ENCODE measurements at regions not wholly inside any gene's neighbourhood (a gene's known extent, or its start where the extent isn't known, plus 50 kb on each side); places are given as distances from the start of the nearest gene placed in this dataset.

DNA sequence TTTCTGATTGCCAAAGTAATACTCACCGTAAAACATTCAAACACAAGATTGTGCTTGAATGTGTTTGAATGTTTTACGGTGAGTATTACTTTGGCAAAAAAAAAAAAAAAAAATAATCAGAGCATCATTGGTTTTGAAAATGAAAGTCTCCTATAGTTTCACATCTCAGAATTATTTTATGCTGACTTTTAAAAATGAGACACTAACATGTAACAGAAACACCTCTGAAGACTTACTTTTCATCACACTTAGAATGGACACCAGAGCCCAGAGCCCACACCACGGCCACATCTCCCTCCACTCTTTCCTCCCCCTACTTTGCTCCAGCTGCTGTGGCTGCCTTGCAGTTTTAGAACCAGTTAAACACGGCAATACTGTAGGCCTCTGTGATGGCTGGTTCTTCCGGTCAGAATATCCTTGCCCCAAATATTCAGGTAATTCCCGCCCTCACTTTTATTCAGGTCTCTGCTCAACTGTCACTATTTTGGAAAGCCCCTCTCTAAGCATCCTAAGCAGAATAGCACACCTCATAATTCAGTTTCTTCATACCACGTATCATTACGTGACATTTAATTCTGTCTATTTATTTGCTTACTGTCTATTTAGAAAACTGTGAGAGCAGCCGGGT, 138.9 kb upstream of the MAX start:
- DNase-seq (ENCODE audit: extremely low spot score, insufficient read length, low read depth) (no peak), FAIRE-seq (peak; percentile 35)

DNA sequence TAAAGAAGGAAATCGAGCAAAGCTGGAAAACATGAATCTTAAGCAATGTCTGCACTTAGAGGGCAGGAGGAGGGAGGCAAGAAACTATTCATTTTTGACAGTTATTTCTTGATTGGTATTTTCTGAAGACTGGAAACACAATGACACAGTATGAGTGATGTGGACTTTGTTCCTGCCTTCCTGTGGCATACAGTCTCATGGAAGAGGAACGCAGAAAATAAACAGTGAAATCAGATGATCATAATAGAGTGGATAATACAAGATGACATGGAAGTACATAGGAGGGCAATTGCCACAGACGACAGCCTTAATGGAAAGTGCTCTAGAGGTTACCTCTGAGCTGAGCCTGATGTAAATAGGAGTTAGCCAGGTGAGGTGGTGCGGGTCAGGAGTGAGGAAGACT, 140.4 kb upstream of the MAX start:
- DNase-seq (ENCODE audit: extremely low spot score, insufficient read length, low read depth) (no peak), FAIRE-seq (no peak)

DNA sequence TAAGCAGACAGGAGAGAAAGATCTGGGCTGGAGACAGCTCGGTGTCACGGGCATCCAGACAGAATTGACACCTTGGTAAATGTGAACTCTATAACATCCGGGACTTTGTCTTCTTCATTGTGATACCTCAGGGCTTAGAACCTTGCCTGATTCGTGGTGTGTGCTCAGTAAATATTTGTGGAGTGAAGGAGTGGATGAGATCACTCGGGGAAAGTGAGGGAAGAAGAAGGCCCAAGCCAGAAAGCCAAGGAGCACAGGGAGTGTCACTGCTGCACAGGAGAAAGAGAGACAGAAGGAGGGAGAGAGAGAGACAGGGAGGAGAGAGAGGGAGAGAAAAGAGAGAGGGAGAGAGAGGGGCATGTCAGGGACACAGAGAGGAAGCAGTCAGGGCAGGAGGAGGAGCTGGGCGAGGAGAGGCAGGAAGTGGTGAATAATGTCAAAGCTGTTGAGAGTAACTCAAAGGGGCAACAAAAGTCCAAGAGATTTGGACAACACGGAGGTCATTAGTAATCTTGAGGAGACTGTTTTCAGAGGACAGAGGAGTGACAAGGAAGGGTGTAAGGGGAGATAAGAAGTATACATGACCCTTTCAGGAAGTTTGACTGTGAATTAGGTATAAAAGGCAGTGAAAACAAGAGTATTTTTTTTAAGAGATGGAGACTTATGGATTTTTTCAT, 141.6 kb upstream of the MAX start:
- FAIRE-seq (peak; percentile 61), DNase-seq (ENCODE audit: extremely low spot score, insufficient read length, low read depth) (no peak)

DNA sequence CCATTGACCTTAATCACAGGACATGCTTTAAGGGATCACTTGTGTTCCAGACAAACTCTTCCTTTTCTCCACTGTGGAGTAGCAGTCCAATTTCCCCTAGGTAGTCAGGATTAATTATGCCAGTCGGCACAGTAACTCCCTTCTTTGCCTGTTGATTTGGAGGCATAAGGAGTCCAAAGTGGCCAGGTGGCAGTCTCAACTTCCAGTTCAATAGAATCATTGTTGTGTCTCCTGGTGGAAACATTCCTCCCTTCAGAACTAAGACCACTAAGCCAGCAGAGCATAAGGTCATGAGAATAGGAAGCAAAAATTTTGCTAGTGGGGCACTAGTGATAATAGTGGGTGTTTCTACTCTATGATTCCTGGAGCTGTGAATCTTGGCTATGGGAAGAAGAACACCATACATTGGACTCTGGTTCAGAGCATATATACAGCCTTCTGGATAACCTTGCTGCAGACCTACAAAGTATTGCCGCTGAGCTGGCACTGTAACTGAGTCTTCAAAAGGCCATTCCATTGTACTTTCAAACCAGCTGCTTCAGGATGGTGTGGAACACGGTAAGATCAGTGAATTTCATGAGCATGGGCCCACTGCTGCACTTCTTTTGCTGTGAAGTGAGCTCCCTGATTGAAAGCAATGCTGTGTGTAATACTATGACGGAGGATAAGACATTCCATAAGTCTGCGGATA, 147.3 kb upstream of the MAX start:
- no peak for DNase-seq (ENCODE audit: extremely low spot score, insufficient read length, low read depth)
- no peak for FAIRE-seq

DNA sequence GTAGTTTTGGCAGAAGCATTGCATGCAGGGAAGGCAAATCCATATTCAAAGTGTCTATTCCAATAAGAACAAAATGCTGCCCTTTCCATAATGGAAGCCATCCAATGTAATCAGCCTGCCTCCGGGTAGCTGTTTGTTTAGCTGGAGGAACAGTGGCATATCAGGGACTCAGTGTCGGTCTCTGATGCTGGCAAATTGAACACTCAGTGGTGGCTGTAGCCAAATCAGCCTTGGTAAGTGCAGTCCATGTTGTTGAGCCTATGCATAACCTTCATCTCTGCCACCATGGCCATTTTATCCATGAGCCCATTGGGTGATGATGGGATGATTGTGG, 147.8 kb upstream of the MAX start:
- FAIRE-seq (no peak), DNase-seq (ENCODE audit: extremely low spot score, insufficient read length, low read depth) (no peak)

DNA sequence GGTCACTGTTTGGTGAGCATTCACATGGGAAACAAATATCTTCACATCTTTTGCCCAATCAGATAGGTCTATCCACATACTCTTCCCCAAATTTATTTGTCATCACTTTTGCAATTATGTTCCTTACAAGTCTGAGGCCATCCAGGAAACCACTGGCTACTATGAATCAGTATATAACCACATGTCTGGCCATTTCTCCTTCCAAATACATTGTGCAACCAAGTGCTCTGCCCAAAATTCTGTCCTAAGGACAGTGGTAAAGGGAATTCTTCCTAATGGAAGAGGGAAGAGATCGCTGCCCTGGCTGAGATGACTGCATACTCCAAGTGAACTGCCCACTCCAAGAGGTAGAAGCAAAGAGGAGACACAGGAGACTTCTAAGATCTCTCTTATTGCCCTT, 148.9 kb upstream of the MAX start:
- FAIRE-seq, result no peak
- DNase-seq (ENCODE audit: extremely low spot score, insufficient read length, low read depth), result no peak

DNA sequence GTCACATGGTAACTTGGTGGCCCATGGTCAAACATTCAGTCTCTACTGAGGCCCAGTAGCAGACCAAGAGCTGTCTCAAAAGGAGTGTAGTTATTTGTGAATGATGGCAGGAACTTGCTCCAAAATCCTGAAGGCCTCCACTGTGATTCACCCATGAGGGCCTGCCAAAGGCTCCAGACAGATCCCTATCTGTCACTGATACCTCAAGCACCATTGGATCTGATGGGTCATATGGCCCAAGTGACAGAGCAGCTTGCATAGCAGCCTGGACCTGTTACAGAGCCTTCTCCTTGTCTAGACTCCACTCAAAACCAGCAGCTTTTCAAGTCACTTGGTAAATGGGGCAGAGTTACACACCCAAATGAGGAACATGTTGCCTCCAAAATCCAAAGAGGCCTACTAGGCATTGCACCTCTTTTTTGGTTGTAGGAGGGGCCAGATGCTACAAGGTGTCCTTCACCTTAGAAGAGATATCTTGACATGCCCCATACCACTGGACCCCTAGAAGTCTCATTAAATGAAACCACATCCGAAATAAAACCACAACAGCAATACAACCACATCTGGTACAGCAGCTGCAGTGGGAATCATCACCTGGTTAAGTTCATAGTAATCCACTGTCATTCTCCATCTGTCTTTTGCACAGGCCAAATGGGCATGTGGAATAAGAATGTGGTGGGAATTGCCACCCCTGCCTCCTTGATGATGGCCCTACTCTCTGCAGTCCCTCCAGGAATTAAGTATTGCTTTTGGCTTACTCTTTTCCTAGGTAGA, 150.4 kb upstream of the MAX start:
- no peak for FAIRE-seq
- DNase-seq (ENCODE audit: extremely low spot score, insufficient read length, low read depth), result no peak

DNA sequence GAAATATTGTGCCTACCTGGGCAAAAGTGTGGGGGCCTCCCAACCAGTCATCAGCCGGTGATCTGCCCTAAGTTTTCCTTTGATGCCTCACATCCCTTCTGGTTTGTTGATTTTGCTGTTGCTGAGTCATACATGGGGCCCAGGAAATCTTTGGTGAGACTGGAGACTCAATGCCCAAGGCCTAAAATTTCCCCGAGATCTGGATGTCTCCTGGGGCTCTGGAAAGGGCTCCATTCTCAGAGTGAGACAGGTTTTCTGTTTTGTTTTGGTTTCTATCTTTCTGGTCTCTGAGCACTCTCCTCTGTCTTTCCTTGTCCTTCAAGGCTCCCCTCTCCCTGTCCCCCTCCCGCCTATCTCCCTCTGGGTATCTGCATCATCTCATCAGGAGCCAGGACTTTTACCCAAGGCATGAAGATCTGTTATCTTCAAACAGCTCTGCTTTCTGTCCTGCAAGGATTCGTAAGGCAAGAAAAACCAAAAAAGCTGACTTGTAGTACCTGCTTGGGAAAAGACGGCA, 152.8 kb upstream of the MAX start:
- DNase-seq (ENCODE audit: extremely low spot score, insufficient read length, low read depth), result no peak
- FAIRE-seq, result no peak

DNA sequence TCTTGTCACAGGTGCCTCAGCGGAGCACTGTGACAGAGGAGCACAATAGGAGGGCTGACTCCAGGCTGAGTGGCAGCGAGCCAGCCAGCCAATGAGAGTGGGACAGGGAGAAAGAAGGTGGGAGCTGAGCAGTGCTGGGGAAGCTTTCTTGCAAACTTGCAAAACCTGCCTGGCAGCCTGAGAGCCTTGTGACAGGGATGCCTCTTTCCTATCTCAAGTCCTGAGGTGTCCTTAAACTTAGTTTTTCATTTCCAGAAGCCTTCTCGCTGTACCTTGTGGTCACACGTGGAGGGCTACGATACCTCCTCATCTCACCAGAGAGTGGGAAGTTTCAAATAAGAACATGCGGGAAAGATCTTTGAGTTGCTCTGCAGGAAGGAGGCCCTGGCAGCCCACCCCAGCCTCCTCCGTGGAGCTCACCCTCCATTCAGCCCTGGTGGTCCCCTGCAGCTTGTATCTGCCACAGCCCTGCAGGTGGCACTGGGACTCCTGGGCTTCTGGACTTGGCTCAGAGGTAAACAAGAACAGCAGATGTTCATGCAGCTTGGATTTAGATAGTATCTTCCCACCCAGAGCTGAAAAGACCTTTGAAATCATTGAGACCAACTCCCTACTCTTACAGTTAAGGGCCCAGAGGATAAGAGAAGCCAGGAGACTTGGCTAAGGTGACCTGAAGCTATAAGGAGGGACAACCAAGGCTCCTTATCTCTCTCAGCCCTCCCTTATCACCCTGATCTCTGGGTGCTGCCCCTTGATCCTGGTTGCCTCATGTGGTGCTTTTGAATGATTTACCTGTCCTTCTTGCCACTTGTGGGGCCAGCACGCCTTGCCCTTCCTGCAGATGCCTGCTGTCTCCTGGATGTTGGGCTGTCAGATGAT, 153.5 kb upstream of the MAX start:
- no peak for FAIRE-seq
- no peak for DNase-seq (ENCODE audit: extremely low spot score, insufficient read length, low read depth)

DNA sequence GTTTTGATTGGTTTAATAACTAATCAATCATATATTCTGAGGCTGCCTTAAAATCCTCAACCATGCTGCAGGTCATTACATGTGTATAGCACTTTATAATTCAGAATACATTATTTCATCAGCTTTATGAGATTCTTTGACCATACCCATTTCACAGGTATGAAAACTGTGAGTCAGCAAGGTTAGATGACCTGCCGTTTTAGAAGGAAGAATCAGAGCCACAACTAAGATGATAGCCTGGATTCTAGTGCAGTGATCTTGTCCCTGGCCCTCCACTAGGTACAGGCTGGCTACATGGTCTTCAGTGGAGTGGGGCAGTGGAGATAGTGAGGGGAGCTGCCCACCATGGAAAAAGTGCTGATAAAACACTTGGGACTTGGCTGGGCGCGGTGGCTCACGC, 154.4 kb upstream of the MAX start:
- DNase-seq (ENCODE audit: extremely low spot score, insufficient read length, low read depth) (no peak), FAIRE-seq (no peak)

DNA sequence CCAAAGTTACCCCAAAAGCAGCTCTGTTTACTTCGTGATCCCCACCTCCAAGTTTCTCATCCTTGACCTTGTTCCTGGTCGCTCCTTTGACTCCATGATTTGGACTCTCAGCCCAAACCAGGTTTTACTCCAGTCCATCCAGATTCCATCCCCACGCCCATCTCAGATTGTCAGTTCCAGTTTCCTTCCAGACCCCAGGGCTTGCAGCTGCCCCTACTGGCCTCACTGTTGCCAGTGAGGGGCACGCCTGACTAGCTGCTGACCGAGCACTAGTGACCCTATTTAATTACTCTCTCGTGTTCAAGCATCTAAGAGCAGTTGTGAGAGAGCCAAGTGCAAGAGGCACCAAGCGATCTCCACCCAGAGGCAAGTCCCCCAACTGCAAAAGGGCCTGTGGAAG, 155.1 kb upstream of the FUT8 start:
- no peak for FAIRE-seq
- no peak for DNase-seq (ENCODE audit: extremely low spot score, insufficient read length, low read depth)

DNA sequence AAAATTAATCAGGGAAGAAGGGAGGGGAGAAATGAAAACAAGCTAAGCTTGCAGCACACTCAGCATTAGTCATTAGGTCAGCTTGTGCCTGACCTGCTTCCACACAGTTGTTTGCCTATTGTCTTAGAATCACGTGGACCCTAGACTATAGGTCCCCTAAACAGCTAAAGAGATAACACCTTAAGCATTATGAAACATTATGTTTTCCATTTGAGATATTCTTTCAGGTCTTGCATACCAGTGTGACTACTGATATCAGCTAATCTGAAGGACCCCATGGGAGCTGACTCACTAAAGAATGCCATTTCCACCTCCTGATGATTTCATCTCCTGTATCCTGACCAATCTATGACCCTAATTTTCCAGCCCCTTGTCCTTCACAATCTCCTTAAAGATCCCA, 154.1 kb upstream of the FUT8 start:
- FAIRE-seq, result no peak
- no peak for DNase-seq (ENCODE audit: extremely low spot score, insufficient read length, low read depth)

DNA sequence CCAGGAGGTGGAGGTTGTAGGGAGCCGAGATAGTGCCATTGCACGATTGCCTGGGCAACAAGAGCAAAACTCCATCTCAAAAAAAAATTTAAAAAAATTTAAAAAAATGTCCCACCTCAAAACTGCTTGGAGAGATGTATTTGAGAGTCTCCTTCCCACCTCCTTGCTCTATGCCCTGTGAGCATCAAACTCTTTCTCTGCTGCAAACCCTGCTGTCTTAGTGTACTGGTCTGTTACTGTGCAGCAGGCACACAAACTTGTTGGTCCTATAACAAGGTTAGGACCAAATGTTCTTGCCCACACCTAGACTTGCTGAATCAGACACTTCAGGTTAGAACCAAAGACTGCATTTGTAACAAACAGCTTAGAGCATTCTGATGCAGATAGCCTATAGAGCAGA, 153.5 kb upstream of the FUT8 start:
- DNase-seq (ENCODE audit: extremely low spot score, insufficient read length, low read depth) (no peak), FAIRE-seq (no peak)

DNA sequence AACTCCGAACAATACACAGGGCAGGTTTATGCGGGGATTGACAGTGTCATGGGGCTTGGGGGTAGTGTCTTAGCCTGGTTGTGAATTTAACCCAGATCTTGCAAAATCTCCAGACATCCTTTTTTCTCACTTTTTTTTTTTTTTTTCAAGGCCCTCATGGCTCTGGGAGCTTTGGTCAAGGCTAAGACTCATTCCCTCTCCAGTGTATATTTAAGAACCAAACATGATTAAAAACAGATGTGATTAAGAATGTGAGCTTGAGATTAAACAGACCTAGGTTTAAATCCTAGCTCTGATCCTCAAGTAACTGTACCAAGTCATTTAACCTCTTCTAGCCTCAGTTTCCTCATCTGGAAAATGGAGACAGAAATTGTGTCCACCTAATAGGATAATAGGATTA, 151.7 kb upstream of the FUT8 start:
- no peak for DNase-seq (ENCODE audit: extremely low spot score, insufficient read length, low read depth)
- no peak for FAIRE-seq

DNA sequence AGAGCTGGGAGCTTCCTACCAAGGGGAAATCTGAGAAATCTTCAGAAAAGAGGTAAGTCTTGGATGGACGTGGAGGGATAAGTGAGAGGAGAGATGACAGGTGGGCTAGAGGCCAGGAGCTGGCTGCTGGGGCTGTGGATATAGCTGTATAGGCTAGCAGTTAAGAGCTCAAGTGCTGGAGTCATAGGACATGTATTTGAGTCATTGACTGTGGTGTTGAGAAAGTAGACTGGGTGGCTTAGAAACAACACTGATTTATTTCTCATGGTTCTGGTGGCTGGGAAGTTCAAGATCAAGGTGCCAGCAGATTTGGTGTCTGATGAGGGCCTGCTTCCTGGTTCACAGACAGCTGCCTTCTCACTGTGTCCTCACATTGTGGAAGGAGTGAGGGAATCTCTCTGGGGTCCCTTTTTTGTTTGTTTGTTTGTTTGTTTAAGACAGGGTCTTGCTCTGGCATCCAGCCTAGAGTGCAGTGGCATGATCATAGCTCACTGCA, 151.1 kb upstream of the FUT8 start:
- FAIRE-seq (no peak), DNase-seq (ENCODE audit: extremely low spot score, insufficient read length, low read depth) (no peak)

DNA sequence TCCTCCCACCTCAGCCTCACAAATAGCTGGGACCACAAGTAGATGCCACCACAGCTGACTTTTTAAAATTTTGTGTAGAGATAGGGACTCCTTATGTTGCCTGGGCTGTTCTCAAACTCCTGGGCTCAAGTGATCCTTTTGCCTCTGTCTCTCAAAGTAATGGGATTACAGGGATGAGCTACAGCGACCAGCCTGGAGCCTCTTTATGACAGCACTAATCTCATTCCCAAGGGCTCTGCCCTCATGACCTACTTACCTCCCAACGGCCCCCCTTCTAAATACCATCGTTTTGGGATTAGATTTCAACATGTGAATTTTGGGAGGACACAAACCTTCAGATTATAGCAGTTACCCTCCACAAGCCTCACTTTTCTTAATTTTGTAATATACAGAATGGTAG, 150.6 kb upstream of the FUT8 start:
- DNase-seq (ENCODE audit: extremely low spot score, insufficient read length, low read depth) (no peak), FAIRE-seq (no peak)

DNA sequence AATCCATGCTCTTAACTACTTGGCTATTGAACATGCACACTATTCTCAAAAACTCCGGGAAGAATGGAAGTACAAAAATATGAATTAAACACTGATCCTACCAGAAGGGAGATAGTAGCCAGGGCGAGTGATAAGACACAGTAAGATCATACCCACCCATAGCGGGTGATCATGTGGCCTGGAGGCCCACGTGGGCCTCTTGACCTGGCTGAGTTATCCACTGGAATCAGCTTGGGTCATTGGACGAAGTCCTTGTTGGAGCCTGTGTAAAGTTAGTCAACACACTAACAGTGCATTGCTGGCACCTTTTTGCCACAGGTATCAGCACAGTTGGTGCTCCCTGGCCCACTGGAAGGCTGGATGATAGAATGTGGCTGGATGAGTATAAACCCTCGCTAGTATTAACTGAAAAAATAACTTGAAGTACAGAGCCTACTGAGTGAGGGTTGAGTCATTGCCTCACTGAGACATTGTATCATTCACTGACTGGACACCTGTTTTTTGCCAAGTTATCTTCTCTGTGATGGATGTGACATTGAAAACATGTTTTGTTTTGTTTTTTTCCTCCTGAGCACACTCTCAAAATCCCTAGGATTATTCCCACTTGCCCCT, 149.2 kb upstream of the FUT8 start:
- FAIRE-seq, result no peak
- no peak for DNase-seq (ENCODE audit: extremely low spot score, insufficient read length, low read depth)

DNA sequence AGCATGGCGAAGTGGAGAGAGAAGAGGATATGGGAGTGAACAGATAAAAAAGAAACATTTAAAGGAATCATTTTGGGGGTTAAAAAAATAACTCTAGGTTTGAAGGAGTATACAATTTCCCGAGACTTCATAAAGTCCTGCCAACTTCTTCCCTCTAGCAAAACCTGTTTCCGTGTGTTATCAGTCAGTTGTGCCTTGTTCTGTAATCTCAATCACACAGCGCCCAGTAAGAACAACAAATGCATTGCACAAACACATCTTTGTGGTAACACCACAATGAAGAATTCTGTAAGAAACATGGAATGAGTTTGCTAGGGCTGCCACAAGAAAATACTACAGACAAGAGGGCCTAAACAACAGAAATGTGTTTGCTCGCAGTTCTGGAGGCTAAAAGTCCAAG, 144.7 kb upstream of the FUT8 start:
- DNase-seq (ENCODE audit: extremely low spot score, insufficient read length, low read depth) (no peak), FAIRE-seq (no peak)

DNA sequence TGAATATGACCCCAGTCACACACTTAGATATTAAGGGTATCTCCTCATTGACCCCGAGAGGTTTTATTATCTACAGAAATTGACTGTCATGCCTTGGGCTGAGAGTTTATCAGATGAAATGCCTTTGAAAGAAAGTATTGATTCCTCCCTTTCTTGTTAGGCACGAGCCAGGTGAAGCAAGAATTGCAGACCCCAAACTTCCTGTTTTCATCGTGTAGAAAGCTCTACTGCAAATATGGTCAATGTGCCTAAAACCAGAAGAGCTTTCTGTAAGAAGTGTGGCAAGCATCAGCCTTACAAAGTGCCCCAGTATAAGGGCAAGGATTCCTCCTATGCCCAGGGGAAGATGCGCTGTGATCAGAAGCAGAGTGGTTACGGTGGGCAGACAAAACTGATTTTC, 143.9 kb upstream of the FUT8 start:
- FAIRE-seq, result no peak
- DNase-seq (ENCODE audit: extremely low spot score, insufficient read length, low read depth), result no peak
